ENCODE measurements at regions not wholly inside any gene's neighbourhood (a gene's known extent, or its start where the extent isn't known, plus 50 kb on each side); places are given as distances from the start of the nearest gene placed in this dataset.

DNA sequence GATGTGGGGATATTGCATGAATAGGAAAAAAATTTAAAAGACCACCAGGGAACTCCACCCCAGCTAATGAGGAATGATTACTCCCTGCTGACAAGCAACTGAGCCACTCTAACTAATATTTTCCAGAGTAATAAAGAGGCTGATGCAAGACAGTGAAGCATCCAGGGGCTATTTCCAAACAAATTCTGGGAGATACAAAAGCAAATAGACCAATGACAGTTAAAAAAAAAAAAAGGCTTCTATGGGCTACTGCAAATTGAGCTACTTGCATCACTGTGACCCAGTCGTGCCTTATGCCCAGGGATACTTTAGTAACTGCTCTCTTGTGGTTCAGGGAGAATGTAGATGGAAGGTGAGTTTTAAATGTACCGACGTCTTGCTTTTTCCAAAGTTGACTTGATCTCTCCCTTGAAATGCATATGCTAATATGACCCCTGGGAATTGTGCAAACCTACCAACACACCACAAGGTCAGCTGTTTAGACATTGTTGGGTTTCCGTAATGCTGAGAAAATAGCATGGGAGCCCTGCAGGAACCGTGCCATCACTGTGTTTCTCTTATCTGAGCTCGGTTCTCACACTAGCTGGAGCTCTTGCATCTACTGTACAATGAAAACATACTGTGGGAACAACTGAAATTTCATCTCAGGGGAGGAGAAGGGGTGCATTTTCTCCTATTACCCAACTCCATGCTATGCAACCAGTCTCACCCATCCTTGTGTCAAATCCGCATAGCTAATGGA, 250.6 kb upstream of the MAP3K1 start:
- CTCF ChIA-PET (ENCODE audit: low intra/inter-chr PET ratio, low total read pairs): no interaction called here
- peak overlapping the region in 1 of 3 experiments; percentile 13; a peak in 2 of 6 replicates for H3K4me3 ChIP-seq (replicated peaks in 1 of 3; ENCODE audit: insufficient read depth in 1 of 3, low read depth in 2 of 3, low read length in 3 of 3)
- peaks cover 32% of the 10 kb centered on the region for H3K4me1 ChIP-seq (ENCODE audit: insufficient read depth, low read length)
- H3K27ac ChIP-seq (ENCODE audit: extremely low read length, insufficient read depth, low read length): peak overlapping the region; percentile 5
- no TSS peak for BruUV-seq (replicated peaks)
- no peaks in the 10 kb centered on the region for H3K36me3 ChIP-seq (replicated peaks in 1 of 2; ENCODE audit: control insufficient read depth in 1 of 2, insufficient read depth in 2 of 2, low read length in 2 of 2)
- TF ChIP-seq HNF4A (CRISPR knock-in tag; IDR thresholded peaks at IDR 0.05) (0 out of 2 replicates have a peak, but pooled peaks have one; percentile 2), ATF4 (CRISPR knock-in tag; IDR thresholded peaks at IDR 0.05) (peak in 1 of 2 experiments; percentile 86; a peak in 2 of 4 replicates), HOXD1 (CRISPR knock-in tag; IDR thresholded peaks at IDR 0.05) (no peak), TFAP4 (IDR thresholded peaks at IDR 0.05; ENCODE audit: borderline replicate concordance, low read depth) (peak; percentile 25; the same call in 1 of the 2 replicates), ZMAT5 (CRISPR knock-in tag; IDR thresholded peaks at IDR 0.05; ENCODE audit: borderline replicate concordance, low read depth) (no peak), TGIF2 (CRISPR knock-in tag; IDR thresholded peaks at IDR 0.05) (0 out of 2 replicates have a peak, but pooled peaks have one; percentile 40), ATF2 (CRISPR knock-in tag; IDR thresholded peaks at IDR 0.05) (peak; percentile 10; the same call in 1 of the 2 replicates)
- H3K4me2 ChIP-seq (ENCODE audit: low read depth, low read length): peak overlapping the region; percentile 64
- no peak overlapping the region for H2AFZ ChIP-seq (ENCODE audit: low read length)
- DNase-seq (ENCODE audit: low spot score) (peak; percentile 19), FAIRE-seq (no peak), ATAC-seq (peak; percentile 70)
- H3K9ac ChIP-seq (ENCODE audit: insufficient read depth, low read depth, low read length): no peak overlapping the region
- intact Hi-C loops (cut with micrococcal nuclease; ENCODE audit: unreplicated experiment) (loop anchor here (10.0 kb wide), 1 partner anchor 70 kb away; no protein-coding TSS in a partner anchor), in situ Hi-C loops (cut with HindIII; ENCODE audit: extremely low pct_ligation_motif_present, low pct_unique_long_range_greater_than_20kb) (no loop called here)
- POLR2A ChIA-PET: interaction anchor here (0.7 to 1.7 kb wide), 3 partner anchors 14 to 121 kb away, joined by 3 to 6 read pairs (median 3); no protein-coding TSS in a partner anchor
- 0 out of 5 replicates have a peak, but pooled peaks cover 0 to 1% of the 10 kb centered on the region in 2 experiments for H3K27me3 ChIP-seq (ENCODE audit: control insufficient read depth in 1 of 2, insufficient read depth in 2 of 2, low read length in 2 of 2)
- no peaks in the 10 kb centered on the region for H3K9me3 ChIP-seq (ENCODE audit: low read length)
- H4K20me1 ChIP-seq (ENCODE audit: insufficient read depth, low read length): no peaks in the 10 kb centered on the region
- WGBS (ENCODE audit: low lambda C conversion rate): under 1% methylated on average over 7 of the region's 7 CpGs
- no peaks in the 10 kb centered on the region for H3K79me2 ChIP-seq (ENCODE audit: insufficient read depth, low read length)

All from HepG2 (cell line).